KOPT-K1 (cell line): ENCODE measurements at regions not wholly inside any gene's neighbourhood (a gene's known extent, or its start where the extent isn't known, plus 50 kb on each side); places are given as distances from the start of the nearest gene placed in this dataset.
"Not testable (repeated sequence)": the region's sequence is repeated elsewhere in the genome, so short reads cannot be mapped to it uniquely, and the experiment has no call there.

ENCODE experiments used
- H3K27ac ChIP-seq: fragments of 200-600 bp; sonication (generic); 2 replicates; pipeline ENCODE4 v1.5.1; 2016; ENCODE audit warnings: antibody characterized with exemption, mild to moderate bottlenecking, low read depth, low read length; ENCODE audit not compliant: poor library complexity, severe bottlenecking
- H3K36me3 ChIP-seq: fragments of 200-600 bp; sonication (generic); 2 replicates; pipeline ENCODE4 v1.5.1; 2017; ENCODE audit warnings: antibody characterized with exemption, mild to moderate bottlenecking, low read length, moderate library complexity; ENCODE audit not compliant: insufficient read depth
- H3K9me3 ChIP-seq: fragments of 200-600 bp; sonication (generic); 2 replicates; pipeline ENCODE4 v1.5.1; 2017; ENCODE audit warnings: antibody characterized with exemption, low read length, mild to moderate bottlenecking; ENCODE audit not compliant: insufficient read depth, poor library complexity, severe bottlenecking

DNA sequence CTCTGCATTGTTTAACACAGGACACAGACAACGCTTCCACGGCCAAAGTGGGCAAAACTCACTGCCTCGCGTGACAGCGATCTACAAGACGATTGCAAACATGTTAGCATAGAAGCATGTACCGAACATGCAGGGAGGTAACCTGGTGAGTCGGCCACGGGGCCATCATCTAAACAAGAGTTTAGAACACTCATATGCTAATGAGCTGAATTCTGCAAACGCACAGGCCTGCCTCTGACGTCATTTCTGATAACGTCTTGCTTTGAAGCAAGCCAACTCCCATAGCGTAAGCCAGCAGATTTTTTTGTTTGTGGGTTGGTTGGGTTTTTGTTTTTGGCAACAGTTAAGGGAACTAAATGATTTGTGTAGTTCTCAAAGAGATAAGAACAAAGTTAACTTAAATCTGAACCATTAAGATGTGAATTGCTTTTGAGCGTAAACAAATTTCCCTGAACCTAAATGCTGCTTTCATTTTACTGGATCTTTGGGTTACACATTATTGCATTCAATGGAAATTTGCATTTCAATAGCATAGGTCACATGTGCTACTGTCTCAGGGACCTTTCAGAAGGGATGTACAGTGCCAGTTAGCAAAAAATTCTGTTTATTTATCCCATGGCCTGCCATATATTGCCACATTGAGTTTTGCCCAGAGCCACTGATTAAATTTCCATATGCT lies 184.5 kb upstream of the PDE10A start:
- Histone ChIP-seq H3K27ac (peak overlapping the region; percentile 53), H3K36me3 (no peaks in the 10 kb centered on the region), H3K9me3 (no peaks in the 10 kb centered on the region)

DNA sequence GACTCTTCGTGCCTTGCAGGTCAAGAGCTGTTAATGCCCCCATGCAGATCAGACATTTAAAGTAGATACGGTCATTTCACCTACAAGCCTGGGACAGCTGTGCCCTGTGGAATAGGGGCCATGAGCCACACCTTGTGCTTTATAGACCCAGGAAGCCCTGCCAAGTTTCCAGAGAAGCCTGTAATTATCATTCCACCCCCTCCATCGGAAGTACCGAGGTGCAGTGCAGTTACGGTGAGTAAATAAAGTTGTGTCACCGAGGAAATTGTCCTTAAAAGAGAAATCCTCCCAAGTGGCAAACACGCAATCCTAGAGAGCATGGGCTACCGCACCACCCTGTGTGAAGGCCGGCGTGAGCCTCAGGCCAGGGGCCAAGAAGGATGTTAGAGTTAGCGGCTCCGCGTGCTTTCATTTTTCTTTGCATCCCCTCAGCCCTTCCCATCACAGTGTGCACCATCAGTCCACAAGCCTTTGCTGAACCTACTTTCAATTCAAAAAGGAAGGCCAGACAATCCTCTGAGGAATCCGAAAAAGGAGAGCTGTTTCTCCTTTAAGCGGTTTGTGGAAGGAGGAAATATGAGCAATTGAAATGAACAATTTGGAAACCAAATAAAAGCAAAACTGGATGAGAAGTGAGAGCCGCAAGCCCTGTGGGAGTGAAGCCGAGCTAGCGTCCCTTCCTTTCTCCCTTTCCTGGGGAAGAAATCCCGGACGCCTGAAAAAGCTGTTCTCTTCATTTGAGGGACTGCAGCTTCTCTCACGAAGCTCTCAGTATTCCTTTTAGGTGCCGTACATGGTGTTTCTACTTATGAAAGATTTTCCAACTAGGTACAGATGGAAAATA lies 183.3 kb upstream of the PDE10A start:
- no peaks in the 10 kb centered on the region for H3K36me3 ChIP-seq
- H3K27ac ChIP-seq, result no peak overlapping the region
- no peaks in the 10 kb centered on the region for H3K9me3 ChIP-seq

DNA sequence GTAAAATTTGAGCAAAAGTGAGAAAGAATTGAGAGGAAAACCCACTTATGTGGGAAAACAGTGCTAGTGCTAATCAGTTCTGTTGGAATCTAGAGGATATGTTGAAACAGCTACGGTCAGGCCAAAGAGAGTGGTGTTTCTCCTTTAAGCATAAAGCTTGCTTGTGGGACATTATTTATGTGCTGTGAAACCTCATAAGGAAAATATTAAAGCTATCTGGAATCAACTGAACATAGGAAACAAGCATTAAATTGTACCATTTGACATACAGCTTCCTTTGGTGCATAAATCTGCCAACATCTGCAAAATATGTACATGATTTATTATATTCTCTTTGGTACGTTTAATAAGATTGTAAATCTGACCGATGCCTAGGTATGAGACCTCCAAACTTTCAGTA lies 182.5 kb upstream of the PDE10A start:
- H3K36me3 ChIP-seq, result no peaks in the 10 kb centered on the region
- H3K9me3 ChIP-seq, result no peaks in the 10 kb centered on the region
- no peak overlapping the region for H3K27ac ChIP-seq

DNA sequence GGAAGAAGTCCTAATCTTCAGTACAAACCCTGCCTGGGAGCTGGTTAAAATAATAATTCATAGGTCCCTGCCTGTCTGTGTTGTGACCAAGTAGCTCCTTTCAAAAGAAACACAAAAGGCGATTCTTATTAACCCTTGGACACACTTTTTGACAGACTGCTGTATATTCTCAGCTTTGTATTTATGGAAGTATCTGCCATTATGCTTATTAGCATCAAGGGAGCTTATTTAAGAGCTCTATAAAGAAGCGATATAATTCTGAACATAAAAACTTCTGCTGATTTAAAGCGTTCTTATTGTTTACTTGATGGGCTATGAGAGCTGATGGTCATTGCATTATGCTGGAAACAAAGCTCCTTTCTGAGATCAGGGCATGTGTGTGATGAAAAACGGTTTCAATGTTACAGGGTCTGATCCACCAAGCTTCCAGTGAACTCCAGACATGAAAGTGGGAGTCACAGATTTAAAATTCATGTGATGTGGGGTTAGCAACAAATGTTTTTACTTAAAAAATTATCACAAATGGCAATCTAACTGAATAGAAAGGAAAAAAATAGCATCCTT lies 181.8 kb upstream of the PDE10A start:
- no peaks in the 10 kb centered on the region for H3K9me3 ChIP-seq
- no peaks in the 10 kb centered on the region for H3K36me3 ChIP-seq
- H3K27ac ChIP-seq, result no peak overlapping the region

DNA sequence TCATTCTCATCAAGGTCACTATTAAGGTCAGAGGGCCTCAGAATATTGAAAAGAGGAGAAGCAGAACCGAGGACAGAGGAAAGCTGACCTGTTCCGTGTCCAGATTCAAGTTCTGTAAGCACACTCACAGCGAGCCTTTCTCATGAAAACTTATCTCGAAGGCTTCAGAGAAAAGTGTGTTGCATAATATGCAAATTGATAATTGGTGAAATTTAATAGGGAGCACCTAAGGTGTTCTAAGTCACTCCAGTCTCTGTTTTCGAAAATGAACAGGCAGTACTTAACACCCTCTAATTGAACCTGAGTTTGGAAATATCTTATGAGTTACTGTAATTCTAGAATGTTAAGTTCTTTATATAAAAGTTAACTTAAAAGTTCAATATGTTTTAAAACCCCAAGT lies 181.2 kb upstream of the PDE10A start:
- no peaks in the 10 kb centered on the region for H3K36me3 ChIP-seq
- H3K27ac ChIP-seq, result no peak overlapping the region
- no peaks in the 10 kb centered on the region for H3K9me3 ChIP-seq

DNA sequence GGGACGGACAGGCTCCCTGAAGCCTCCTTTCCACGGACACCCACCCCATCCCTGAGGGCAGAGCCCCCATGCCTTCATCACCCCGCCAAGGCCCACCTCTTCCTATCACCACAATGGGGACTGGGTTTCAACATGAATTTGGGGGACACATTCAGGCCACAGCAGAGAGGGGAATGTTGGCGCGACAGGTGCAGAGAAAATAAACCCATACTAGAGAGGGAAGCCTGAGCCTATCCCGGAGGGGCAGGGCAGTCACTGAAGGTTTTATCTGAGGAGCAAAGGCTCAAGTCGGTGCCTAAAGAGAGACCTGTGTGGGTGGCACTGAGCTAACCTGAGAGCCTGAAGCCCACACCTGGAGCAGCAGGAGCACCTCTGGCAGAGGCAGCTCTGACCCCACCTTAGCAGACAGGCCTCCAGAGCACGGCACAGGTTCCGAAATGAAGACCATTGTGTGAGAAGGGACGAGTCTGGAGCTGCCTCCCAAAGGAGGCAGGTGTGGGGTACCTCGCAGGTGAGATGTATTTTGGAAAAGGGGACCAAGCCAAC lies 180.6 kb upstream of the PDE10A start:
- H3K27ac ChIP-seq, result no peak overlapping the region
- no peaks in the 10 kb centered on the region for H3K9me3 ChIP-seq
- H3K36me3 ChIP-seq, result no peaks in the 10 kb centered on the region

DNA sequence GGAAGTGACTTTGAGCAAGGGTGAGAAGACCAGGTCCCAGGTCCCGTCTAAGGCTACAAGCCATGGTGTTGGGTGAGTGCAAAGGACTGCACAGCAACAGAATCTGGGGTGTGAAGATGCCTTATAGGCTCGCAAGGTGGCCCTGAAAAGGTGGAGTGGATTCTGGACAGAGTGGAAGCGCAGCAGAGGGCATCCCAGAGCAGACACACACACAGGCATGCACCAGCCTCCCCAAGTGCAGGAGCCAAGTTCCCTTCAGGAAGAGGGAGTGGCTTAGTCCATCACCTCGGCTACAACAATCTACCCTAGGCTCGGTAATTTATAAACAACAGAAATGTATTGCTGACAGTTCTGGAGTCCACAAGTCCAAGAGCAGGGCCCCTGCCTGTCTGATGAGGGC lies 180.1 kb upstream of the PDE10A start:
- Histone ChIP-seq H3K27ac (no peak overlapping the region), H3K36me3 (no peaks in the 10 kb centered on the region), H3K9me3 (no peaks in the 10 kb centered on the region)

DNA sequence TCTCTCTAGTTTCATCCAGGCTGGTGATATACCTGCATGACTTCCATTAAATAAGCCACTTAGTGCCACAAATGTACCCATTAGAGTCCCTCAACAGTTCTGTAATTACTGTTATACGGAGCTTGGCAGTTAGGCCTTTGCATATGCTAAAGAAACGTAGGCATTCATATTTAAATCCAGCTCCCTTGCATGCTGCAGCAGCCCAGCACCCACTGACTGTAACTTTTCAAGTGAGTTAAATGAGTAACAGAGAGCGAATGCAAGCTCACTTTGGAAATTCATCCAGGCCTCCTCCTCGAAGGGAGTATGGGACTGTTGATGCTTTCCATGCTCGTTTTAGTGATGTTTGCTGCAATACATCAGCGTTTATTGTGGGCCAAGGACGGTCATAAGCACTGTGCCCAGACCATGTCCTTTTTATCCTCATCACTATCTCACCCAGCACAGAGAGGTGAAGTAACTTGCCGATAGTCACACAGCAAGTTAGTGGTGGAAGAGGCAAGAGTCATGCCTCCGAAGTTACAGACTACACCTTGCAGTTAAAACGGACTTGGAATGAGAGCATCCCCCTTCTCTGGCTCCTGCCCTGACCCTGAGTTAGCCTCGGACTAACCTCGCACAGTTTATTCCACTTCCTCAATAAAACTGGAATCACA lies 179.4 kb upstream of the PDE10A start:
- H3K9me3 ChIP-seq, result no peaks in the 10 kb centered on the region
- H3K27ac ChIP-seq, result no peak overlapping the region
- H3K36me3 ChIP-seq, result no peaks in the 10 kb centered on the region

DNA sequence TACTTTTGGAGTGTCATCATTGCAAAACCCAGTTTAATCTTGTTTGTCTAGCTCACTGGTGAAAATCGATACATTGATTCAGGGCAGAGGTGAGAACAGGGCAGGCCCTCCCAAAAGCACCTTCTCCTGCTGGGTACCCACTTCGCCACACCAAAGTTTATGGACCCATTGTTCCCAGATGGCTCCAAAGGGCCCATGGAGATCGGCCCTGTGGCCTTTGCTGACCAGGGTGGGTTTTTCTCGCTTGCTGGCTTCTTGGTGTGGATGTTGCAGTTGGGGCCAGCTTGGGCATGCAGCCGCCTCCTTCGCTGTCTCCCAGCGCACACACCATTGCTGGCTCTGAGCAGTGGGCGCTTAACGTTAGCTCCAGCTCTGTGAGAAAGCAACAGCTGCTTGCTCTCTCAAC lies 178.1 kb upstream of the PDE10A start:
- Histone ChIP-seq H3K9me3 (no peaks in the 10 kb centered on the region), H3K36me3 (no peaks in the 10 kb centered on the region), H3K27ac (no peak overlapping the region)

DNA sequence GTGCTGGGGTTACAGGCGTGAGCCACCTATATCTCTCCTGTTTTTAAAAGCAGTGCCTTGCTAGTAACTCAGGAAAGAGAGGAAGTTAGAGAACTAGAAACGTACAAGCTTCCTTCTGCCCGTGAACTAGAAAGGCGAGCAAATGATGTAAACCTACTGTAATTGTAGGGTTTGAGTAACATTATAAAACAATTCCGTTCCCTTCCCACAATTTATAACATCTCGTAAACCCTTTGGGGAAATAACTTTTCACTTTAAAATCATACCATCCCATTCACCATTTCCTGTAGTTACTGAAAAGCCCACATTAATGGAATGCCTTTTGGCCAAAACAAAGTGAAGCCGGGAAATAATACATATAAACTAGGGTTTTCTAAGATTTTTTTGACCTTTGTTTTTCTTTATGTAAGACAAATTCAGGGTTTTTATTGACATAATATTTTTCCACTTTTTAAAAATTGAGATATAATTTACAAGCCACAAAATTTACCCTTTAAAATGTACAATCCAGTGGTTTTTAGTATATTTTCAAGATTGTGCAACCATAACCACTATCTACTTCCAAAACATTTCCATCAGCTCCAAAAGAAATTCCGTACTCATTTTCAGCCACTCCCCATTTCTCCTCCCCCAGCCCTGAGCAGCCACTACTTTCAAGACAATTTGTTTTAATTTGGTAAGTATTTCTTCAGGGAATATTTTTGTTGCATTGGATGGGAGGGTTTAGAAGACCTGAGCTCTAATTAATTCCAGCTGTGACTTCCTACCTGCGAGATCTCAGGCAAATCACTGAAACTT lies 175.1 kb upstream of the PDE10A start:
- H3K9me3 ChIP-seq, result no peaks in the 10 kb centered on the region
- no peak overlapping the region for H3K27ac ChIP-seq
- no peaks in the 10 kb centered on the region for H3K36me3 ChIP-seq

DNA sequence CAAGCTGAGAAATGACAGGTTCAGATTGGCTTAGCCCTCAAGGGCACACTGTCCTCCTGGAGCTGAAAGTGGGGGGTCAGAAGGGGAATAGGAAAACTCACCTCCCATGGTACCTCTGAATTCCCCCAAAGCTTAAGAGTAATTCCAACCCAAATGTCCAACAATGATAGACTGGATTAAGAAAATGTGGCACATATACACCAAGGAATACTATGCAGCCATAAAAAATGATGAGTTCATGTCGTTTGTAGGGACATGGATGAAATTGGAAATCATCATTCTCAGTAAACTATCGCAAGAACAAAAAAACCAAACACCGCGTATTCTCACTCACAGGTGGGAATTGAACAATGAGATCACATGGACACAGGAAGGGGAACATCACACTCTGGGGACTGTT lies 173.6 kb upstream of the PDE10A start:
- H3K36me3 ChIP-seq, H3K9me3 ChIP-seq, H3K27ac ChIP-seq: not testable (repeated sequence)

DNA sequence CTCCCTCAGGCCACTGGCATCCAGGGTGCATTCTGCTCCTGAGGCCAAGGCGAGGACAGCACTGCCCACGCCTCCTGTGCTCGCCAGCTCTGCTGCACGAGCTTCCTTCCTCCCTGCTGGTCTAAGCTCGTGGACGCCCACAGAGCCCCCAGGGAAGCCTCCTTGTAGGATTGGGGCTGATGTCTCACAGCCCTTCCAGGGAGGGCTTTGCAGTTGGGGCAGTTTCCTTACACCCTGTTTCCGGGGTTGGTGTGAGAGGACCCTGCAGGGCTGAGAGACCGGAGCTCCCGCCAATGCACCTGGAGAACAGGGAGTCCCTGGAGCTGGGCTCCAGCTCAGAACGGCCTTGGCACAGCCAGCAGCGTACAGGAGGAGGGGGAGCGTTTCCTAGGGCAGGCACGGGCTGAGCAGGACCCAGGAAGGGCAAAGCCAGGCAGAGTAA lies 172.4 kb upstream of the PDE10A start:
- Histone ChIP-seq H3K36me3 (no peaks in the 10 kb centered on the region), H3K27ac (no peak overlapping the region), H3K9me3 (no peaks in the 10 kb centered on the region)

DNA sequence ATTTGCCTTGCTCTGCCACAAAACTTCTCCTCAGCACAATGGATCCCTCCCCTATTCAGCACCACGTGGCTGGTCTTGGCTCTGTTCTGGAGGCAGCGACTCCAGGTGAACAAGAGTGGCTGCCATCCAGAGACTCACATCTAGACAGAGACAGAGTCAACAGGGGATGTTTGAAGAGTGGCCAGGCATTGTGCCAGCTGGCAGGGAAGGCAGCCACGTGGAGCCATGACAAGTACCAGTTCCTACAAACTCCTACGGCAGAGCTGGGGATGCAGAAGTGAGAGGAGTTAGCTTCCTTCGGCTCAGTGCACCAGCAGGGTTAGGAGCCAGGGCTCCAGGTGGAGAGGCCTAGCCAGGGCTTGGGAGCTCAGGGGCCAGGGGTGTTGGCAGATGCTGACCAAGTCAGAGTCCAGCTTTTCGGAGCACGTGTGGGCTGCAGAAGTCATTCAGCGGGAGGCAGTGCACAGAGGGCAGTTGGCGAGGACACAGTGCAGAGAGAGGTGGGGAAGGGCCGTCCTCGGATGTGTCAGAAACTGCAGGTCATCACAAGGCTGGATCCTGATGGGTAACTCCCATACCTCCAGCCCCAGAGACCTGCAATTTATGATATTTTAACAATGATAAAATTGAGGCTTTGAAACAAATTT lies 171.7 kb upstream of the PDE10A start:
- H3K36me3 ChIP-seq, result no peaks in the 10 kb centered on the region

DNA sequence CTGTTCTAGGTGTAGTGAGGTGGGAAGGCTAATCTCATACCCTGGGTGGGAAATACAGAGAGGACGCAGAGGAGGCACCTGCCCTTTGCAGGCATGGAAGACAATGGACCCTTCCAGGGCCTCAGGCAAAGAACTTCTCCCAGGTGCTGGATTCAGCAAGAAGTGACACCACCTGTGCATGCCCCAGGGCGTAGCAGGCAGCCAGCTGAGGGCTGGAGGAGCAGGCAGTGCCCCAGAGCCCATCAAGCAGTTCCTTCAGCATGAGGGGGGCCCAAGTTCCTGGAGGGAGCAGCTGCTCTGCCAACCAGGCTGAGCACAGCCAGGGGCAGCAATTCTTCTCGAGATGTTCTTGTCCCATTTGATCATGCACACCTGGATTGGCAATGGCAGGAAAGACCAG lies 170.3 kb upstream of the PDE10A start:
- Histone ChIP-seq H3K9me3 (no peaks in the 10 kb centered on the region), H3K36me3 (no peaks in the 10 kb centered on the region), H3K27ac (no peak overlapping the region)

More for the DNA sequence above, 171.7 kb upstream of the PDE10A start:
- no peak overlapping the region for H3K27ac ChIP-seq
- H3K9me3 ChIP-seq, result no peaks in the 10 kb centered on the region
